ENCODE measurements at regions not wholly inside any gene's neighbourhood (a gene's known extent, or its start where the extent isn't known, plus 50 kb on each side); places are given as distances from the start of the nearest gene placed in this dataset.

DNA sequence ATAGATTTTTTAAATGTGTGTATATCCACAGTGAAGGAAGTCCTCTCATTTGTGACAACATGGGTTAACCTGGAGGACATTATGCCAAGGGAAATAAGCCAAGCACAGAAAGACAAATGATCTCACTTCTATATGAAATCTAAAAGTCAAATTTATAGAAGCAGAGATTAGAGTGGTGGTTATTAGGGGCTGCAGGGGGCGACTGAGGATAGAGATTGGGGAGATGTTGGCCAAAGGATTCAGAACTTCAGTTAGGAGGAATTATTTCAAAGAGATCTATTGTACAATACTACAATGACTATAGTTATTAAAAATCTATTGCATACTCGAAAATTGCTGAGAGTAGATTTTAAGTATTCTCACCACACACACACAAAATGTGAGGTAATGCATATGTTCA, 252.4 kb upstream of the SLC39A10 start:
- peak; percentile 30 for DNase-seq

DNA sequence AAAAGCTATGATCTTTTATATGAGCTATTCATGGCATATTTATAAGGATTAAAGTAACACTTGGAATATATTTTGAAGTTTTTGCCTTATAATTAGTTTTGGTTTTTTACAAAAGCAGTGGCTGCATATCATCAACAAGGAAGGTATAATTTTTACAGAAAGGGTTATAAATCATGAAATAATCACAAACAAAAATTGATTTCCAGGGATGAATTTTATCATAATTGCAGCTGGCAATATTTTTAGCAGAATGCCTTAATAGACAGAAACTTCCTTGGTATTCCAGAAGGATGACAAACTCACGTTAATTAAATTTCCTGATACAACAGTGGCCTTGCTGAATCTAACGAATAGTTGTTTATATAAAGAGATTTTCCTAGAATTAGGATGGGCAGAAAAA, 260.5 kb upstream of the SLC39A10 start:
- DNase-seq: no peak

DNA sequence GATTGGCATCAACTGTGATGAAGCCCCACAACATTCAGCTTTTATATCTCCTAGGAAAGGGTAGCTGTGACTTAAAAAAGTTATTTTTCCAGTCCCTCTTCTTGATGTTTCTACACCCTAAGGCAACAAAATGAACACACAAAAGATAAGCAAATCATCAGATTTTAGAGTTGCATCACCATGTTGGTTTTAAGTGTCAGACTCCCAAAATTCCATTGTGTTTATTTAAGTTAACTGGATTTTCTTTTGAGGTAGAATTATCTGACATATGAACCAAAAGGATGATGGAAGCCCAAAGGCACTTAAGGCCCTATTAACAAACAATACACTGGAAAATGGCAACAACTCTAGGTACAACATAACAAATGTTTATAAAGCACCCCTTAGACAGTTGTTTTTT, 261.7 kb upstream of the SLC39A10 start:
- DNase-seq: no peak

- no peak for DNase-seq
These were observed 264.3 kb upstream of the SLC39A10 start for GRCh38 chr2:195392446-195393336.

GRCh38 chr2:195390686-195391321, 266.2 kb upstream of the SLC39A10 start:
- DNase-seq: no peak

DNA sequence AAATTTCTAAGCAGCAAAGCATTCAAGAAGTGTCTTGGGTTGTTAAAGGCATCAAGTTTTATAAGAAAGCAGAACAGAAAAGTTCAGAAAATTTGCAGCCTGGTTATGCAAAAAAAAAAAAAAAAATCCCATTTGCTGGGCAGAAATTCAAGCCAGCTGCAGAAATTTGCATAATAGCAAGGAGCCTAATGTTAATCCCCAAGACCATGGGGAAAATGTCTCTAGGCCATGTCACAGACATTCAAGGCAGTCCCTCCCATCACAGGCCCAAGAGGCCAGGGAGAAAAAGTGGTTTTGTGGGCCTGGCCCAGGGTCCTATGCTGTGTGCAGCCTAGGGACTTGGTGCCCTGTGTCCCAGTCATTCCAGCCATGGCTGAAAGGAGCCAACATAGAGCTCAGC, 269.0 kb upstream of the SLC39A10 start:
- DNase-seq: no peak

GRCh38 chr2:195382186-195382585, 274.8 kb upstream of the SLC39A10 start:
- DNase-seq: no peak

DNA sequence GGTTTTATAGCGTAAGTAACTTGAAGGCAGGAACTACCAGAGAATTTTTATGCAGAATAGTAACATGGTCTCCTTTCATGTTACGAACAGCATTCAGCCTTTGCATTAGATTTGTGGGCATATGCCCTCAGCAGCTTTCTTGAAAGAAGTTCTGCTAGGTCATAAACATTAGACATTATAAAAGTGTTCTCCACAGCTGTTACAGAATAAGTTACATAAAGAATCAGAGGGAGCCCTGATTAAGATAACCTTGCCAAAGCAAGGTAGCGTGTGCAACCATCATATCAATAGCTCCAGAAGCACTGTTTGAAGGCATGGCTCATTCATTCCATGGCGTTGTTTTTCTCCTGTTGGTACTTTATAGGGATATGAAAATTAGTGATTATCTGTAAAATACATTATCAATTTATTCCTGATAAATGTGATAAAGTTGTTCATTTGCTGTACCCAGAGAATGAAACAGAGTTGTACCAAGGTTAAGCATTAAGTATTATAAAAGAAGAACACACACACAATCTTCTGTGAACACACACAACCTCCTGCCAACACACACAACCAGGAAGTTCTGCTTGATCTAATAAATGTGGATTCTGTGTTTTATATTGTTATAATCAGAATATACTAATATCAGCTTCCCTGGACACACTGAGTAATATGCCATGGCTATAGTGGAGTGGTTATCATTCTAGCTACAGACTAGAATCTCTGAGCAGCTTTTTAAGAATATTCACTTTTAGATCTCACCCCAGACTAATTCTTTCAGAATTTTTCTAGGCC, 286.7 kb upstream of the SLC39A10 start:
- no peak for DNase-seq

GRCh38 chr2:195369218-195369587, 287.8 kb upstream of the SLC39A10 start:
- DNase-seq: no peak

GRCh38 chr2:195368249-195369217, 288.5 kb upstream of the SLC39A10 start:
- peak; percentile 14 for DNase-seq

GRCh38 chr2:195367809-195368208, 289.2 kb upstream of the SLC39A10 start:
- DNase-seq: no peak

GRCh38 chr2:195364015-195364965, 292.7 kb upstream of the SLC39A10 start:
- DNase-seq: peak; percentile 55

GRCh38 chr2:195363496-195363895, 293.5 kb upstream of the SLC39A10 start:
- DNase-seq: peak; percentile 41

DNA sequence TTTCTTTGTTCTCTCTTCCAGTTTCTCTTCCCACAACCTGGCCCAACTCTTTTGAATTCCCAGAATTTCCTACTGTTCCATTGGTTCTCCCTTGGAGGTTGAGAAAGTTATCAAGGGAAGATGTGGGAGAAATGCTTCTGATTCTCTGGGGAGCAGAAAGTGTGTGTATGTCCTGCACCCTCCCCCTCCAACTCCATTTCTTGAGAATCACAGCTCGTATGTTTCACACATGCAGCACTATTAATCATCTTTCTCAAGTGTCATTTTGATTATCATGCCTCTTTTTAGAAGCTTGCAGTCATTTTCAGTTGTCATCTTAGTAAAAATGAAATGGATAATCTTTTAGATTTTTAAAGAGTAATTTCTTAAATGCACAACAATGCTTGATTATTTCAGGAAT, 296.8 kb upstream of the SLC39A10 start:
- peak; percentile 7 for DNase-seq

GRCh38 chr2:195359043-195359735, 297.8 kb upstream of the SLC39A10 start:
- no peak for DNase-seq

GRCh38 chr2:195356920-195357440, 300.0 kb upstream of the SLC39A10 start:
- no peak for DNase-seq

DNA sequence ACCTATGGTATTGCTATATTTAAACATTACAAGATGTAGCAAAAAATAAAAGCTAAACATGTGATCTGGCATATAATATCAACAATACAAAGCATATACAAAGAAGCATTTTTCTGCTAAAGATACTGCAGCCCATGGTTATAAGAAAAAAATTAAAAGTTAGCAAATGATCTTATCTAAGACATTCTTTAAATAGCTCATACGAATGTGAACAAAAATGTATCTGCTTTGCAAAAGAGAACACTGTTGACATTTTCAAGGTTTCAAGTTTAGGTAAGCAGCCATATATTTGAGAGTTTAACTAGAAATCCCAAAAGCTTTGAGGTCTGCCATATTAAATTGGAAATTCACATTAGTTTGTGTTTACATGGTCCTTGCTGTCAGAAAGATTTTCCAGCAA, 301.0 kb upstream of the SLC39A10 start:
- DNase-seq: no peak

- DNase-seq: no peak
These were observed 304.4 kb upstream of the SLC39A10 start for GRCh38 chr2:195352581-195352980.

- DNase-seq: peak; percentile 74
These were observed 313.0 kb upstream of the SLC39A10 start for GRCh38 chr2:195343942-195344530.

- no peak for DNase-seq
These were observed 313.5 kb upstream of the SLC39A10 start for GRCh38 chr2:195343540-195343939.
